ENCODE measurements at regions not wholly inside any gene's neighbourhood (a gene's known extent, or its start where the extent isn't known, plus 50 kb on each side); places are given as distances from the start of the nearest gene placed in this dataset.
"Not testable (repeated sequence)": the region's sequence is repeated elsewhere in the genome, so short reads cannot be mapped to it uniquely, and the experiment has no call there.

GRCh38 chr14:66238969-66239368, 247.2 kb upstream of the CCDC196 start:
- TF ChIP-seq POLR2A (IDR thresholded peaks at IDR 0.05; ENCODE audit: low read length) (no peak), GATA1 (IDR thresholded peaks at IDR 0.05; ENCODE audit: low read depth, low read length) (no peak)
- no peak for DNase-seq

GRCh38 chr14:66239589-66239988, 246.6 kb upstream of the CCDC196 start:
- no peak for DNase-seq
- no peak for TF ChIP-seq POLR2A (IDR thresholded peaks at IDR 0.05; ENCODE audit: low read length)
- no peak for TF ChIP-seq GATA1 (IDR thresholded peaks at IDR 0.05; ENCODE audit: low read depth, low read length)

GRCh38 chr14:66240105-66240504, 246.1 kb upstream of the CCDC196 start:
- no peak for DNase-seq
- TF ChIP-seq POLR2A (IDR thresholded peaks at IDR 0.05; ENCODE audit: low read length) (no peak), GATA1 (IDR thresholded peaks at IDR 0.05; ENCODE audit: low read depth, low read length) (no peak)

GRCh38 chr14:66242001-66242400, 244.2 kb upstream of the CCDC196 start:
- DNase-seq: no peak
- no peak for TF ChIP-seq GATA1 (IDR thresholded peaks at IDR 0.05; ENCODE audit: low read depth, low read length)
- no peak for TF ChIP-seq POLR2A (IDR thresholded peaks at IDR 0.05; ENCODE audit: low read length)

- DNase-seq: no peak
- TF ChIP-seq GATA1 (IDR thresholded peaks at IDR 0.05; ENCODE audit: low read depth, low read length) (no peak), POLR2A (IDR thresholded peaks at IDR 0.05; ENCODE audit: low read length) (no peak)
These were observed 241.3 kb upstream of the CCDC196 start for GRCh38 chr14:66244834-66245233.

- no peak for DNase-seq
- TF ChIP-seq GATA1 (IDR thresholded peaks at IDR 0.05; ENCODE audit: low read depth, low read length): no peak
- TF ChIP-seq POLR2A (IDR thresholded peaks at IDR 0.05; ENCODE audit: low read length): no peak
These were observed 238.4 kb upstream of the CCDC196 start for GRCh38 chr14:66247662-66248193.

GRCh38 chr14:66248256-66248655, 237.9 kb upstream of the CCDC196 start:
- no peak for DNase-seq
- TF ChIP-seq GATA1 (IDR thresholded peaks at IDR 0.05; ENCODE audit: low read depth, low read length) (no peak), POLR2A (IDR thresholded peaks at IDR 0.05; ENCODE audit: low read length) (no peak)

- no peak for TF ChIP-seq GATA1 (IDR thresholded peaks at IDR 0.05; ENCODE audit: low read depth, low read length)
- no peak for TF ChIP-seq POLR2A (IDR thresholded peaks at IDR 0.05; ENCODE audit: low read length)
These were observed 236.6 kb upstream of the CCDC196 start for GRCh38 chr14:66249544-66249943.

GRCh38 chr14:66254038-66254437, 232.1 kb upstream of the CCDC196 start:
- DNase-seq: no peak
- TF ChIP-seq POLR2A (IDR thresholded peaks at IDR 0.05; ENCODE audit: low read length): no peak
- no peak for TF ChIP-seq GATA1 (IDR thresholded peaks at IDR 0.05; ENCODE audit: low read depth, low read length)

More at GRCh38 chr14:66249544-66249943, 236.6 kb upstream of the CCDC196 start:
- no peak for DNase-seq

GRCh38 chr14:66268802-66269334, 217.3 kb upstream of the CCDC196 start:
- no peak for DNase-seq
- TF ChIP-seq POLR2A (IDR thresholded peaks at IDR 0.05; ENCODE audit: low read length) (no peak), GATA1 (IDR thresholded peaks at IDR 0.05; ENCODE audit: low read depth, low read length) (no peak)

- DNase-seq: no peak
- no peak for TF ChIP-seq GATA1 (IDR thresholded peaks at IDR 0.05; ENCODE audit: low read depth, low read length)
- no peak for TF ChIP-seq POLR2A (IDR thresholded peaks at IDR 0.05; ENCODE audit: low read length)
These were observed 213.9 kb upstream of the CCDC196 start for GRCh38 chr14:66272221-66272620.

- no peak for TF ChIP-seq POLR2A (IDR thresholded peaks at IDR 0.05; ENCODE audit: low read length)
- TF ChIP-seq GATA1 (IDR thresholded peaks at IDR 0.05; ENCODE audit: low read depth, low read length): no peak
- DNase-seq: no peak
These were observed 212.8 kb upstream of the CCDC196 start for GRCh38 chr14:66273261-66273832.

GRCh38 chr14:66278418-66278817, 207.8 kb upstream of the CCDC196 start:
- DNase-seq: not testable (repeated sequence)

- DNase-seq: no peak
- TF ChIP-seq GATA1 (IDR thresholded peaks at IDR 0.05; ENCODE audit: low read depth, low read length) (no peak), POLR2A (IDR thresholded peaks at IDR 0.05; ENCODE audit: low read length) (no peak)
These were observed 205.0 kb upstream of the CCDC196 start for GRCh38 chr14:66281036-66281776.

- TF ChIP-seq POLR2A (IDR thresholded peaks at IDR 0.05; ENCODE audit: low read length) (no peak), GATA1 (IDR thresholded peaks at IDR 0.05; ENCODE audit: low read depth, low read length) (no peak)
- DNase-seq: no peak
These were observed 201.8 kb upstream of the CCDC196 start for GRCh38 chr14:66284346-66284745.

Measured in erythroblast (primary cell).